AG04450 (cell line): ENCODE measurements at regions not wholly inside any gene's neighbourhood (a gene's known extent, or its start where the extent isn't known, plus 50 kb on each side); places are given as distances from the start of the nearest gene placed in this dataset.
A peak's percentile ranks its signal among the peaks of the same experiment; 100 is the strongest.

ENCODE experiments used
- CTCF ChIA-PET: fragments of 300-600, 350-600 bp; formaldehyde crosslinking; extraction: SDS; loops from one replicate; lab custom pipeline; 2022; ENCODE audit warnings: antibody characterized with exemption, inconsistent platforms; lab: Charles Lee
- POLR2A ChIA-PET: fragments of 350-600 bp; formaldehyde crosslinking; extraction: SDS; loops from one replicate; lab custom pipeline; 2021; ENCODE audit warnings: antibody characterized with exemption, inconsistent platforms; lab: Yijun Ruan, JAX
- DNase-seq: peaks from one replicate; pipeline ENCODE4 v3.0.0-alpha.2; 2011; ENCODE audit warnings: low read depth, low spot score
- H3K27ac ChIP-seq: one replicate; pipeline ENCODE4 v1.5.1; 2012; ENCODE audit warnings: low read depth, low read length, control low read depth
- H3K27me3 ChIP-seq: one replicate; pipeline ENCODE4 v1.6.0; 2012; ENCODE audit warnings: low read length; ENCODE audit not compliant: control insufficient read depth, insufficient read depth
- H3K4me3 ChIP-seq: 2 replicates; pipeline ENCODE4 v1.5.1; 2011; ENCODE audit warnings: mild to moderate bottlenecking, low read depth, low read length, control low read depth
- H3K9me3 ChIP-seq: 2 replicates; pipeline ENCODE4 v1.5.1; 2012; ENCODE audit warnings: low read length; ENCODE audit not compliant: control insufficient read depth, insufficient read depth
- CTCF ChIP-seq: IDR thresholded peaks from 2 replicates; pipeline ENCODE4 v1.5.1; 2011; ENCODE audit warnings: low read depth, low read length, control low read depth, inconsistent platforms

GRCh38 chr21:35217504-35218060 lies 168.5 kb upstream of the RUNX1 start:
- Histone ChIP-seq H3K9me3 (no peaks in the 10 kb centered on the region), H3K4me3 (no peak overlapping the region), H3K27ac (no peak overlapping the region), H3K27me3 (no peaks in the 10 kb centered on the region)
- ChIA-PET CTCF (interaction anchor here (0.6 kb wide), 1 partner anchor 545 kb away, joined by 3 read pairs; no protein-coding TSS in a partner anchor), POLR2A (interaction anchor here (1.0 kb wide), 1 partner anchor 9 kb away, joined by 3 read pairs; no protein-coding TSS in a partner anchor)
- no peak for DNase-seq
- no peak for TF ChIP-seq CTCF

- Histone ChIP-seq H3K27me3 (no peaks in the 10 kb centered on the region), H3K9me3 (no peaks in the 10 kb centered on the region), H3K4me3 (no peak overlapping the region), H3K27ac (no peak overlapping the region)
- no peak for TF ChIP-seq CTCF
- ChIA-PET CTCF (interaction anchor here (0.6 kb wide), 1 partner anchor 544 kb away, joined by 3 read pairs; no protein-coding TSS in a partner anchor), POLR2A (interaction anchor here (0.6 to 1.0 kb wide), 2 partner anchors 8 to 371 kb away, joined by 3 to 4 read pairs; no protein-coding TSS in a partner anchor)
- DNase-seq: no peak
Observed at GRCh38 chr21:35216996-35217395, 167.9 kb upstream of the RUNX1 start.

GRCh38 chr21:35215870-35216269 lies 166.8 kb upstream of the RUNX1 start:
- TF ChIP-seq CTCF: no peak
- ChIA-PET POLR2A (no interaction called here), CTCF (no interaction called here)
- H3K4me3 ChIP-seq: no peak overlapping the region
- no peak for DNase-seq
- H3K9me3 ChIP-seq: no peaks in the 10 kb centered on the region
- no peaks in the 10 kb centered on the region for H3K27me3 ChIP-seq
- no peak overlapping the region for H3K27ac ChIP-seq

- no peak for TF ChIP-seq CTCF
- H3K9me3 ChIP-seq: no peaks in the 10 kb centered on the region
- H3K27ac ChIP-seq: peak overlapping the region; percentile 25
- H3K27me3 ChIP-seq: no peaks in the 10 kb centered on the region
- POLR2A ChIA-PET: no interaction called here
- H3K4me3 ChIP-seq: no peak overlapping the region
- no peak for DNase-seq
- CTCF ChIA-PET: no interaction called here
Observed at GRCh38 chr21:35212393-35213127, 163.5 kb upstream of the RUNX1 start.

GRCh38 chr21:35211782-35212181 lies 162.7 kb upstream of the RUNX1 start:
- H3K27ac ChIP-seq: no peak overlapping the region
- no peaks in the 10 kb centered on the region for H3K27me3 ChIP-seq
- no peaks in the 10 kb centered on the region for H3K9me3 ChIP-seq
- POLR2A ChIA-PET: no interaction called here
- H3K4me3 ChIP-seq: no peak overlapping the region
- CTCF ChIA-PET: no interaction called here
- DNase-seq: no peak
- TF ChIP-seq CTCF: no peak
